ENCODE measurements at regions not wholly inside any gene's neighbourhood (a gene's known extent, or its start where the extent isn't known, plus 50 kb on each side); places are given as distances from the start of the nearest gene placed in this dataset.

GRCh38 chr2:65507102-65508069 lies 75.0 kb upstream of the SPRED2 start:
- no peak overlapping the region for H3K4me3 ChIP-seq (ENCODE audit: low read depth, low read length)
- no peak for TF ChIP-seq CTCF (IDR thresholded peaks at IDR 0.05; ENCODE audit: borderline replicate concordance, insufficient read depth, low read depth, low read length)

- TF ChIP-seq CTCF (IDR thresholded peaks at IDR 0.05; ENCODE audit: borderline replicate concordance, insufficient read depth, low read depth, low read length) = no peak
- no peak overlapping the region for H3K4me3 ChIP-seq (ENCODE audit: low read depth, low read length)
These were observed 72.7 kb upstream of the SPRED2 start for GRCh38 chr2:65504814-65505697.

GRCh38 chr2:65504201-65504600 lies 71.8 kb upstream of the SPRED2 start:
- no peak overlapping the region for H3K4me3 ChIP-seq (ENCODE audit: low read depth, low read length)
- TF ChIP-seq CTCF (IDR thresholded peaks at IDR 0.05; ENCODE audit: borderline replicate concordance, insufficient read depth, low read depth, low read length) = no peak

- H3K4me3 ChIP-seq (ENCODE audit: low read depth, low read length) = no peak overlapping the region
- no peak for TF ChIP-seq CTCF (IDR thresholded peaks at IDR 0.05; ENCODE audit: borderline replicate concordance, insufficient read depth, low read depth, low read length)
These were observed 71.3 kb upstream of the SPRED2 start for GRCh38 chr2:65503746-65504145.

- H3K4me3 ChIP-seq (ENCODE audit: low read depth, low read length) = no peak overlapping the region
- TF ChIP-seq CTCF (IDR thresholded peaks at IDR 0.05; ENCODE audit: borderline replicate concordance, insufficient read depth, low read depth, low read length) = no peak
These were observed 69.4 kb upstream of the SPRED2 start for GRCh38 chr2:65501836-65502235.

- H3K4me3 ChIP-seq (ENCODE audit: low read depth, low read length) = no peak overlapping the region
- TF ChIP-seq CTCF (IDR thresholded peaks at IDR 0.05; ENCODE audit: borderline replicate concordance, insufficient read depth, low read depth, low read length) = no peak
These were observed 68.7 kb upstream of the SPRED2 start for GRCh38 chr2:65501074-65501473.
